Adrenal gland (tissue), 9 donors: ENCODE measurements at regions not wholly inside any gene's neighbourhood (a gene's known extent, or its start where the extent isn't known, plus 50 kb on each side); places are given as distances from the start of the nearest gene placed in this dataset.

Source experiments
- DNase-seq, 7 donors: peaks; one replicate each; pipeline ENCODE4 v3.0.0-alpha.2; 2019 to 2020
- H3K27ac ChIP-seq, 5 donors: fragments of 200-600 bp; sonication (generic) in 4 of 5; 1 replicate in 3 of 5; 2 replicates in 2 of 5; pipeline versions ENCODE4 v1.5.1 to v1.8.0; 2016 to 2020; ENCODE audit warnings: mild to moderate bottlenecking in 1 of 5
- H3K27me3 ChIP-seq: fragments of 200-600 bp; 2 replicates; pipeline ENCODE4 v1.8.0; 2021
- H3K36me3 ChIP-seq, 2 donors: fragments of 200-600 bp; replicated peaks in 1 of 2; 1 replicate in 1 of 2; 2 replicates in 1 of 2; pipeline versions ENCODE4 v1.5.1 to v1.8.0; 2018 to 2022
- H3K4me1 ChIP-seq, 2 donors: fragments of 200-600 bp; replicated peaks in 1 of 2; 1 replicate in 1 of 2; 2 replicates in 1 of 2; pipeline versions ENCODE4 v1.5.1 to v1.8.0; 2018 to 2021
- H3K4me3 ChIP-seq, 4 donors: fragments of 200-600 bp; sonication (generic) in 3 of 4; one replicate each; pipeline ENCODE4 v1.5.1; 2016 to 2018
- H3K9me3 ChIP-seq, 3 donors: fragments of 200-600 bp; sonication (generic) in 1 of 3; replicated peaks in 1 of 3; 1 replicate in 2 of 3; 2 replicates in 1 of 3; pipeline versions ENCODE4 v1.5.1 to v1.8.0; 2016 to 2021
- CTCF ChIP-seq, 6 experiments: fragments of 450-650 bp in 4 of 6; fragments of 200-600 bp in 2 of 6; sonication (generic) in 1 of 6; IDR thresholded peaks; 1 replicate in 5 of 6; 2 replicates in 1 of 6; pipeline versions ENCODE4 v1.5.1 to v1.8.0; 2016 to 2021; ENCODE audit warnings: antibody characterized with exemption in 6 of 6, mild to moderate bottlenecking in 2 of 6, moderate library complexity in 1 of 6
- POLR2A ChIP-seq, 2 donors: fragments of 450-650 bp; IDR thresholded peaks; one replicate each; pipeline ENCODE4 v1.6.1; 2017; ENCODE audit warnings: antibody characterized with exemption in 2 of 2, mild to moderate bottlenecking in 2 of 2, moderate library complexity in 1 of 2
- WGBS, 4 donors: extraction: QIAGEN DNeasy Blood & Tissue Kit in 2 of 4; methylation state at CpG; one replicate each; pipeline versions ENCODE4 v1.1.5 to v1.1.7; 2013 to 2017; 5-methylcytosine and 5-hydroxymethylcytosine counted together
- intact Hi-C, 2 donors: fragments of 100-400 bp; cut with DNase I; formaldehyde crosslinking; loops; one replicate each; pipeline versions ENCODE4 v1.14.1 to v1.15.0; 2022 to 2023
- donor health status: healthy with polysubstance abuse.
- donor health status: Bipolar disorder and iron deficiency.
- donor health status: DM: yes; HTN: yes; CAD: no.
- donor health status: DM: no; HTN: no; CAD: no.
- donor health status: DM: no; HTN: no; CAD: no.

- H3K4me1 ChIP-seq = peaks cover 0 to 22% of the 10 kb centered on the region in 2 donors
- H3K9me3 ChIP-seq = no peaks in the 10 kb centered on the region
- no peak overlapping the region for H3K4me3 ChIP-seq
- no peak for TF ChIP-seq CTCF (IDR thresholded peaks at IDR 0.05)
- TF ChIP-seq POLR2A (IDR thresholded peaks at IDR 0.05) = no peak
- intact Hi-C loops = no loop called here
- no peaks in the 10 kb centered on the region for H3K27me3 ChIP-seq
- WGBS, 4 donors = 83 to 99% (median 98%) methylated on average over 4 of the region's 4 CpGs
- H3K27ac ChIP-seq = no peak overlapping the region
- DNase-seq = no peak
- no peaks in the 10 kb centered on the region for H3K36me3 ChIP-seq
Measured at GRCh38 chr4:185919107-185919506, 107.1 kb upstream of the SORBS2 start.

GRCh38 chr4:185920171-185920570 is 108.2 kb upstream of the SORBS2 start:
- WGBS, 4 donors = 91 to 98% (median 92%) methylated on average over 6 of the region's 6 CpGs
- TF ChIP-seq POLR2A (IDR thresholded peaks at IDR 0.05) (no peak), CTCF (IDR thresholded peaks at IDR 0.05) (no peak)
- H3K27ac ChIP-seq = no peak overlapping the region
- no peaks in the 10 kb centered on the region for H3K9me3 ChIP-seq
- no peak for DNase-seq
- peaks cover 0 to 14% of the 10 kb centered on the region in 2 donors for H3K4me1 ChIP-seq
- H3K4me3 ChIP-seq = no peak overlapping the region
- no peaks in the 10 kb centered on the region for H3K36me3 ChIP-seq
- intact Hi-C loops = no loop called here
- no peaks in the 10 kb centered on the region for H3K27me3 ChIP-seq

GRCh38 chr4:185920691-185921260 is 108.8 kb upstream of the SORBS2 start:
- no peak for TF ChIP-seq CTCF (IDR thresholded peaks at IDR 0.05)
- TF ChIP-seq POLR2A (IDR thresholded peaks at IDR 0.05) = no peak
- WGBS, 4 donors = 86 to 97% (median 93%) methylated on average over 10 of the region's 10 CpGs

GRCh38 chr4:185921583-185922555 is 109.9 kb upstream of the SORBS2 start:
- no peak for TF ChIP-seq CTCF (IDR thresholded peaks at IDR 0.05)
- no peak for TF ChIP-seq POLR2A (IDR thresholded peaks at IDR 0.05)
- 56 to 57% (median 56%) methylated on average over 9 of the region's 9 CpGs for WGBS, 4 donors
- no peak for DNase-seq
- H3K27me3 ChIP-seq = no peaks in the 10 kb centered on the region
- no peaks in the 10 kb centered on the region for H3K36me3 ChIP-seq
- intact Hi-C loops = no loop called here
- no peak overlapping the region for H3K4me3 ChIP-seq
- no peaks in the 10 kb centered on the region for H3K9me3 ChIP-seq
- no peak overlapping the region for H3K27ac ChIP-seq
- H3K4me1 ChIP-seq = no peaks in the 10 kb centered on the region

More at GRCh38 chr4:185920691-185921260, 108.8 kb upstream of the SORBS2 start:
- H3K27ac ChIP-seq = no peak overlapping the region
- peaks cover 0 to 8% of the 10 kb centered on the region in 2 donors for H3K4me1 ChIP-seq
- H3K36me3 ChIP-seq = no peaks in the 10 kb centered on the region
- no peak for DNase-seq
- no peaks in the 10 kb centered on the region for H3K27me3 ChIP-seq
- H3K9me3 ChIP-seq = no peaks in the 10 kb centered on the region
- no peak overlapping the region for H3K4me3 ChIP-seq
- intact Hi-C loops = no loop called here
